GM12872 (cell line): ENCODE measurements at regions not wholly inside any gene's neighbourhood (a gene's known extent, or its start where the extent isn't known, plus 50 kb on each side); places are given as distances from the start of the nearest gene placed in this dataset.

Experiments
- TF ChIP-seq, protein P1 (sequence below): IDR thresholded peaks from 3 replicates; pipeline ENCODE4 v1.5.1; 2011; ENCODE audit warnings: low read depth, mild to moderate bottlenecking, low read length, moderate library complexity; ENCODE audit not compliant: insufficient read depth

DNA sequence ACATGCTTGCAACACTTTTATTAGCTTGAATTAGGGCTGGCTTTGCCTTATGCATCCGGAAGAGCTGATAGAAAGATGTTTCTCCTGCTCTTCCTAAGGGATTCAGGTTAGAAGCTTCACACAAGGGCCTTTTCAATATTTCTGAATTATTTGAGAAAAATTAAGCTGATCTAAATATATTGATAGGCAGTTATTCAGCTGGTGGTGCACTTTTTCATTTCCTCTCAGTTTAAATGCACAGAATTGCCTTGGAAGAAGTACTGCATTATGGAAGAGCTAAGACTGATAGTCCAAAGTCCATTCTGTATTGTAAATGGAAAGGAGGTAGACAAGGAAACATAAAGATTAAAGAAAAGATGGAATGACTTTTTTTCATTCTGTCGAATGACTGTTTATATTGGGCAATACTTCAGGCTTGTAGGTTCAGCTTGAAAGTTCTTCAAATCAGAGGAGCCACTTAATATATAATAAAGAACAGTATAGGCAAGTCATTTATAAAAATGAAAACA lies 398.4 kb upstream of the B3GALT2 start:
- TF ChIP-seq, protein P1, sequence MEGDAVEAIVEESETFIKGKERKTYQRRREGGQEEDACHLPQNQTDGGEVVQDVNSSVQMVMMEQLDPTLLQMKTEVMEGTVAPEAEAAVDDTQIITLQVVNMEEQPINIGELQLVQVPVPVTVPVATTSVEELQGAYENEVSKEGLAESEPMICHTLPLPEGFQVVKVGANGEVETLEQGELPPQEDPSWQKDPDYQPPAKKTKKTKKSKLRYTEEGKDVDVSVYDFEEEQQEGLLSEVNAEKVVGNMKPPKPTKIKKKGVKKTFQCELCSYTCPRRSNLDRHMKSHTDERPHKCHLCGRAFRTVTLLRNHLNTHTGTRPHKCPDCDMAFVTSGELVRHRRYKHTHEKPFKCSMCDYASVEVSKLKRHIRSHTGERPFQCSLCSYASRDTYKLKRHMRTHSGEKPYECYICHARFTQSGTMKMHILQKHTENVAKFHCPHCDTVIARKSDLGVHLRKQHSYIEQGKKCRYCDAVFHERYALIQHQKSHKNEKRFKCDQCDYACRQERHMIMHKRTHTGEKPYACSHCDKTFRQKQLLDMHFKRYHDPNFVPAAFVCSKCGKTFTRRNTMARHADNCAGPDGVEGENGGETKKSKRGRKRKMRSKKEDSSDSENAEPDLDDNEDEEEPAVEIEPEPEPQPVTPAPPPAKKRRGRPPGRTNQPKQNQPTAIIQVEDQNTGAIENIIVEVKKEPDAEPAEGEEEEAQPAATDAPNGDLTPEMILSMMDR, result no peak

DNA sequence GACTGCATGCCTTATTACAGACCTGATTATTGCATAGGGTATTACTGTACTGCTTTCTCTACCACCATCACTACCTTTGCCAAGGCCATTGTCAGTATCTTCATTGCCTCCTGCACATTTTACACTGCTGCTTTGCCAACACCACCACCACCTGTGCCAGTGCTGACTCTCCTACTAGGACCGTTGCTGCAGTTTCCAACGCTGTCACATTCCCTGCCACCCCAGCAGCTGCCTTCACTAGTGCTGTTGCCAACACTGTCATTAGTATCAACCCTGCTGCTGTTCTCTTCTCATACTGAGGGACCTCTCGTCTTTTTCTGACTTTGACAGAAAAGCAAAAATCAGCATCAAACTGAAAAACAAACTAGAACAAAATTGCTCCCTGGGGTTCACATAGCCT lies 394.9 kb upstream of the B3GALT2 start:
- TF ChIP-seq, protein P1, result no peak

DNA sequence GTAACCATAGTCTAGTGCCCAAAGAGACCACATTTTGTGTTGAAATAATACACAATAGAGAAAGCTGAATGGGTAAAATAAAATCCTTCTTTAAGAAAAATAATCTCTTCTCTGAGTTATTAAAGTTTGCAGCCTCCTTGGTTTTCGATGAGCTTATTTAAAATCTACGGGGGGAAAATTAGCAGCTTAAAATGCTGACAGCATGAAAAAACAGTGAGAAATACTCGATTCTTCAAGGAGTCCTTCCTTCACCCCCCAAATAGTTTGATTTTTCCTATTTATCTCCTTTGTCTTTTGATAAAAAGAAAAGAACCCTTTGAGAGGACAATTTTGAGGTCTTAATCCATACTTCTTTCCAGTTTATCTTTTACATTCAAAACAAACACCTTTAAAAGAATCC lies 394.0 kb upstream of the B3GALT2 start:
- TF ChIP-seq, protein P1, result no peak

DNA sequence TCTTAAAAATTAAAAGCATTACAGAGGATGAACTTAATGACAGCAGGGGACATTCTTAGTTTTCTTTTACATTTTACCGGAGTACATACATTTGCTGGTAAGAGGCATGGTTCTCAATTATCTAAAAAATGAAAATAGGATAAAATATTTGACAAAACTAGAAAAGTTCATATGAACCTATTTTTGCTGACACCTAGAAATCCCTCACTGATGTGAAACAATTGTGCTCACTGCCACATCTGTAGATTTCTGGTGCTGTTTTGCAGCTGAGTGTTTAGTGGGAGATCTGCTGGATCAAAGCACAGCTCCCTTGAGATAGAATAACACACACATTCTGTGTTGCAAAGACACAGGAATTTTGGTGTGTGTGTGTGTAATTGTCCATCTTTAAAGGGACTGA lies 392.9 kb upstream of the B3GALT2 start:
- TF ChIP-seq, protein P1, result no peak

DNA sequence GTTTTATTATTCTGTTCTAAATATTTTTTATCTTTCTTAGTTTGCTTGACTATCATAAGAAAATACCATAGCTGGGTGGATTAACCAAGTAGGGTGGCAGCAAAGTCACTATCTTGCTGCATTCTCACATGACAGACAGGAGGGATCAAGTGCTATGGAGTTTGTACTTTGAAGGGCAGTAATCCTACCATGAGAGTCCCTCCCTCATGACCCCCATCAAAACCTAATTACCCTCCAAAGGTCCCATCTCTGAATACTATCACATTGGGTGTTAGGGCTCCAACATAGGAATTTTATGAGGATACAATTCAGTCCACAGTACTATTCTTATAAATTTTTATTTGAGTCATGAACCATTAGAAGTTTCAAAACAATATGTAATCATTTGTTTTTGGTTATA lies 388.5 kb upstream of the B3GALT2 start:
- TF ChIP-seq, protein P1, result no peak

DNA sequence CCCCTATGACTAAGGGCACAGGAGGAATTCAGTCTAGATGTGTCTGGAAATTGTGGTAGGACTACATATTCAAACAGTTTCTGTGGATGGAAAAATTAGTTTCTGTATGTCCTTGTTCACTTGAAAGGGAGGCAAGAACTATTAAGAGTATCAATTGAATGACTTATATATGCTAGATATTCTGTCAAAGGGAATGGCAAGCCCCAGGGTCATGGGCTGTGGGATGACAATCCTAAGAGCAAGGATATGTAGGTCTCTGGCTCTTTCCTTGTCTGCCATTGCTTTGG lies 383.5 kb upstream of the B3GALT2 start:
- TF ChIP-seq, protein P1, result no peak

DNA sequence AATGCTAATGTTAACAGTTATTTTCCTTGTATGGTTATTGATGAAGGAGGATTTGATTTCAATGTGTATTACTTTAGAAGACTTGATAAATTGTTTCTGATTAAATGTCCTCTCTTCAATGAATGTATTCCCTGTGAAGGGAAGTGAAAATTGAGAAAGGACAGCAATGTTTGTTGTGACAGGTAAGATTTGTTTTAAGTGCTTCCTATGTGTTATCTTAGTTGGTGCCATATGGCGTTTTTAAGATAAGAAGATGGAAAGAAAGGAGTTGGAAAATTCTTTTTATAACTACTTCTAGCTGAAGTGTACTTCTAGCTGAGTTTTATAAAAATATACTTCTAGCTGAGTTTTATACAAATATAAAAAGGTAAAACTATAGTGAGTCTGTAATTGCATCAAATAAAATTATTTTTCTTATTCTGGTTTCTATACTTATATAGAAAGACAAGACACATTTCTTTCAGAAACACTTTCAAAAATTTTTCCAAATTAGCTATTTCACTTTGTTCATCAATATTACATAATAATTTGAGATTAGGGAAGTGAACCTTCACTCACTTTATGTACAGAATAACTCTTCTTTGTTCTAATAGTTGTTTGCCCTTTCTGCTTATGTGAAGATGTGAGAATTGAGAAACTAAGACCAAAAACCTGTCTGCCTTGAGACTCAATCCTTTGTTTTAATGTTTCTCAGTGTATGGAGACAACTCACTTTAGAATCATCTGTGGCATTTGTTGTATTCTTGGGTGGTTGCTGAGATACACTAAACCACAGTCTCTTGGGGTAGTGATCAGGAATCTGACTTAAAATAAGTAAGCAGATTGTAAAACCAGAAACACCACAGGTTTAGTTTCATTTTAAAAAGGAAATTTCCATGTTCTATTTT lies 382.9 kb upstream of the B3GALT2 start:
- TF ChIP-seq, protein P1, result no peak
